ENCODE measurements at regions not wholly inside any gene's neighbourhood (a gene's known extent, or its start where the extent isn't known, plus 50 kb on each side); places are given as distances from the start of the nearest gene placed in this dataset.

DNA sequence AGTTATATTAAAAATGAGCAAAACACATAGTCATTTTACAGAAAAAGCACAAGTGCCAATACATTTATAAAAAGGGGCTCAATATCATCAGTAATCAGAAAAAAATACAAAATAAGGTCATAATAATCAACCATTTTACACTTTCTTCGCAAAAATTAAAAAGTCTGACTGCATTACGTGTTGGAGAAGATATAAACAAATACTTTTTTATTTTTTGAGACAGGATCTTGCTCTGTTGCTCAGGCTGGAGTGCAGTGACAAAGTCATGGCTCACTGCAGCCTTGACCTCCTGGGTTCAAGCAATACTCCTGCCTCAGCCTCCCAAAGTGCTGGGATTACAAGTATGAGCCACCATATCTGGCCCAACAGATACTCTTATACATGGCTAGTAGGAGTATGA, 181.5 kb upstream of the DIO3 start:
- TF ChIP-seq, protein P1, sequence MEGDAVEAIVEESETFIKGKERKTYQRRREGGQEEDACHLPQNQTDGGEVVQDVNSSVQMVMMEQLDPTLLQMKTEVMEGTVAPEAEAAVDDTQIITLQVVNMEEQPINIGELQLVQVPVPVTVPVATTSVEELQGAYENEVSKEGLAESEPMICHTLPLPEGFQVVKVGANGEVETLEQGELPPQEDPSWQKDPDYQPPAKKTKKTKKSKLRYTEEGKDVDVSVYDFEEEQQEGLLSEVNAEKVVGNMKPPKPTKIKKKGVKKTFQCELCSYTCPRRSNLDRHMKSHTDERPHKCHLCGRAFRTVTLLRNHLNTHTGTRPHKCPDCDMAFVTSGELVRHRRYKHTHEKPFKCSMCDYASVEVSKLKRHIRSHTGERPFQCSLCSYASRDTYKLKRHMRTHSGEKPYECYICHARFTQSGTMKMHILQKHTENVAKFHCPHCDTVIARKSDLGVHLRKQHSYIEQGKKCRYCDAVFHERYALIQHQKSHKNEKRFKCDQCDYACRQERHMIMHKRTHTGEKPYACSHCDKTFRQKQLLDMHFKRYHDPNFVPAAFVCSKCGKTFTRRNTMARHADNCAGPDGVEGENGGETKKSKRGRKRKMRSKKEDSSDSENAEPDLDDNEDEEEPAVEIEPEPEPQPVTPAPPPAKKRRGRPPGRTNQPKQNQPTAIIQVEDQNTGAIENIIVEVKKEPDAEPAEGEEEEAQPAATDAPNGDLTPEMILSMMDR (IDR thresholded peaks at IDR 0.05): no peak
- TF ChIP-seq POLR2A (IDR thresholded peaks at IDR 0.05): no peak
